Thoracic aorta (tissue), 2 donors: ENCODE measurements at regions not wholly inside any gene's neighbourhood (a gene's known extent, or its start where the extent isn't known, plus 50 kb on each side); places are given as distances from the start of the nearest gene placed in this dataset.

Source experiments
- ATAC-seq: fragments of 150-250 bp; one replicate; pipeline ENCODE4 v1.8.0; 2017; ENCODE audit warnings: low read depth; ENCODE audit not compliant: insufficient number of reproducible peaks, low FRiP score
- DNase-seq: peaks from one replicate; pipeline ENCODE4 v3.0.0-alpha.2; 2020; ENCODE audit warnings: low spot score
- H3K27ac ChIP-seq, 2 donors: fragments of 200-600 bp; sonication (generic); 1 replicate in 1 of 2; 2 replicates in 1 of 2; pipeline ENCODE4 v1.5.1; 2016; ENCODE audit warnings: mild to moderate bottlenecking in 2 of 2, moderate library complexity in 2 of 2
- H3K27me3 ChIP-seq: fragments of 200-600 bp; sonication (generic); replicated peaks from 2 replicates; pipeline ENCODE4 v1.6.0; 2016; ENCODE audit warnings: mild to moderate bottlenecking; ENCODE audit not compliant: insufficient read depth
- H3K36me3 ChIP-seq: fragments of 200-600 bp; sonication (generic); one replicate; pipeline ENCODE4 v1.5.1; 2016
- H3K4me1 ChIP-seq, 2 donors: fragments of 200-600 bp; sonication (generic); 1 replicate in 1 of 2; 2 replicates in 1 of 2; pipeline versions ENCODE4 v1.5.1 to v1.6.0; 2016; ENCODE audit warnings: low read depth in 2 of 2, mild to moderate bottlenecking in 1 of 2; ENCODE audit not compliant: control insufficient read depth in 1 of 2
- H3K4me3 ChIP-seq: fragments of 200-600 bp; sonication (generic); 2 replicates; pipeline ENCODE4 v1.5.1; 2016; ENCODE audit warnings: mild to moderate bottlenecking
- H3K9me3 ChIP-seq: fragments of 200-600 bp; sonication (generic); 2 replicates; pipeline ENCODE4 v1.5.1; 2016
- TF ChIP-seq, protein P1 (sequence below): fragments of 200-600 bp; sonication (generic); IDR thresholded peaks from one replicate; pipeline ENCODE4 v1.5.1; 2019; ENCODE audit warnings: antibody characterized with exemption

DNA sequence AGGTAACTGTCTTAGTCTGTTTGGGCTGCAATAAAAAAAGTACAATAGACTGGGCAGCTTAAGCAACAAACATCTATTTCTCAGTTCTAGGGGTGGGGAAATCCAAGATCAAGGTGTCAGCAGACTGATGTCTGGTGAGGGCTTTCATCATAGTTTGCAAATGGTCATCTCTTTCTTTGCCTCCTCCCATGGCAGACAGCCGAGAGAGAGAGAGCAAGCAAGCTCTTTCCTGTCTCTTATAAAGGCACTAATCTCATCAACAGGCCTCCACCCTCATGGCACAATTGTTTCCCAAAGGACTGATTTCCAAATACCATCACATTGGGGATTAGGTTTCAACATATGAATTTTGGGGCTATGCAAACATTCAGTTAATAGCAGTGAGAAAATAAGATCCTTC, 445.6 kb upstream of the FLRT2 start:
- Histone ChIP-seq H3K27me3 (no peaks in the 10 kb centered on the region), H3K36me3 (no peaks in the 10 kb centered on the region), H3K27ac (no peak overlapping the region), H3K4me3 (no peak overlapping the region), H3K4me1 (no peaks in the 10 kb centered on the region), H3K9me3 (no peaks in the 10 kb centered on the region)
- TF ChIP-seq, protein P1, sequence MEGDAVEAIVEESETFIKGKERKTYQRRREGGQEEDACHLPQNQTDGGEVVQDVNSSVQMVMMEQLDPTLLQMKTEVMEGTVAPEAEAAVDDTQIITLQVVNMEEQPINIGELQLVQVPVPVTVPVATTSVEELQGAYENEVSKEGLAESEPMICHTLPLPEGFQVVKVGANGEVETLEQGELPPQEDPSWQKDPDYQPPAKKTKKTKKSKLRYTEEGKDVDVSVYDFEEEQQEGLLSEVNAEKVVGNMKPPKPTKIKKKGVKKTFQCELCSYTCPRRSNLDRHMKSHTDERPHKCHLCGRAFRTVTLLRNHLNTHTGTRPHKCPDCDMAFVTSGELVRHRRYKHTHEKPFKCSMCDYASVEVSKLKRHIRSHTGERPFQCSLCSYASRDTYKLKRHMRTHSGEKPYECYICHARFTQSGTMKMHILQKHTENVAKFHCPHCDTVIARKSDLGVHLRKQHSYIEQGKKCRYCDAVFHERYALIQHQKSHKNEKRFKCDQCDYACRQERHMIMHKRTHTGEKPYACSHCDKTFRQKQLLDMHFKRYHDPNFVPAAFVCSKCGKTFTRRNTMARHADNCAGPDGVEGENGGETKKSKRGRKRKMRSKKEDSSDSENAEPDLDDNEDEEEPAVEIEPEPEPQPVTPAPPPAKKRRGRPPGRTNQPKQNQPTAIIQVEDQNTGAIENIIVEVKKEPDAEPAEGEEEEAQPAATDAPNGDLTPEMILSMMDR: no peak
- no peak for DNase-seq
- no peak for ATAC-seq

GRCh38 chr14:85085981-85086380, 444.0 kb upstream of the FLRT2 start:
- TF ChIP-seq, protein P1: no peak
- no peak overlapping the region for H3K27ac ChIP-seq
- H3K4me1 ChIP-seq: no peaks in the 10 kb centered on the region
- no peaks in the 10 kb centered on the region for H3K36me3 ChIP-seq
- ATAC-seq (no peak), DNase-seq (no peak)
- no peaks in the 10 kb centered on the region for H3K9me3 ChIP-seq
- H3K27me3 ChIP-seq: no peaks in the 10 kb centered on the region
- H3K4me3 ChIP-seq: no peak overlapping the region

DNA sequence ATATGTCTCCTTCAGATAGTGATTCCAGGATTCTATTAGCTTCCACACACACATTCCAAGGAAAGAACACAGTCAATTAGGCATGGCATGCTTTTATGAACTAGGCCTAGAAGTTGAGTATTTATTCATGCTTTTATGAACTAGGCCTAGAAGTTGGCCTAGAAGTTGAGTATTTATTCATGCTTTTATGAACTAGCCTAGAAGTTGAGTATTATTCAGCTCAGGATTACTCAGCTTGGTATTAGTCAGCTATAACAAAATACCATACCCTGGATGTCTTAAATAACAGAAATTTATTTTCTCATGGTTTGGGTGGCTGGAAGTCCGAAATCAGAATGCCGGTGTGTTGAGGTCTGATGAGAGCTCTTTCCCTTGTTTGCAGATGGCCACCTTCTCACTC, 442.7 kb upstream of the FLRT2 start:
- no peak for ATAC-seq
- TF ChIP-seq, protein P1: no peak
- Histone ChIP-seq H3K36me3 (no peaks in the 10 kb centered on the region), H3K9me3 (no peaks in the 10 kb centered on the region), H3K4me1 (no peaks in the 10 kb centered on the region), H3K27ac (no peak overlapping the region), H3K4me3 (no peak overlapping the region), H3K27me3 (no peaks in the 10 kb centered on the region)
- no peak for DNase-seq

DNA sequence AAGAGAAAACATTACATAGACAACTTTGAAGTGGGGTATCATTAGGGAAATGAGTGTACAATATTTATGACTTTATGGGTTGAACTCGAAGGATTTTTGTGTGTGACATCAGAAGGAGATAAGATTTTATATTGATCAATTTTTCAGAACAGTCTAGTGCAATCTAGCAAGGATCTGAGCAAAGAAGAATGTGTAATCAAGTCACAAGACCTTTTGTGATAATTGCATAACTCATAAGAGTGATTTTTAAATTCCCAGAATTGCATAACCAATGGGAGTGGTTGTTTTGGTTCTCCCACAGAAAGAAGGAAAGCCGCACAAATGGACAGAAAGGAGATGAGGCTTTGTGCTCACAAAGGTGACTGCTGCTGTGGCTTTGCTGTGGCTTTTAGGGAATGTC, 441.8 kb upstream of the FLRT2 start:
- Histone ChIP-seq H3K4me3 (no peak overlapping the region), H3K36me3 (no peaks in the 10 kb centered on the region), H3K4me1 (no peaks in the 10 kb centered on the region), H3K27me3 (no peaks in the 10 kb centered on the region), H3K9me3 (no peaks in the 10 kb centered on the region), H3K27ac (no peak overlapping the region)
- TF ChIP-seq, protein P1: no peak
- ATAC-seq (no peak), DNase-seq (no peak)

- Histone ChIP-seq H3K9me3 (no peaks in the 10 kb centered on the region), H3K4me3 (no peak overlapping the region), H3K36me3 (no peaks in the 10 kb centered on the region), H3K4me1 (peaks cover 0 to 11% of the 10 kb centered on the region in 2 donors), H3K27ac (no peak overlapping the region), H3K27me3 (no peaks in the 10 kb centered on the region)
- no peak for DNase-seq
- ATAC-seq: no peak
- TF ChIP-seq, protein P1: no peak
Observed at GRCh38 chr14:85090681-85091080, 439.3 kb upstream of the FLRT2 start.
